Fibroblast of lung (primary cell): ENCODE measurements at regions not wholly inside any gene's neighbourhood (a gene's known extent, or its start where the extent isn't known, plus 50 kb on each side); places are given as distances from the start of the nearest gene placed in this dataset.

Source experiments
- DNase-seq, 2 donors: peaks; one replicate each; pipeline versions ENCODE4 v3.0.0 to v3.0.0-alpha.2; 2010; ENCODE audit warnings: low read depth in 2 of 2
- H2AFZ ChIP-seq: 2 replicates; pipeline ENCODE4 v1.5.1; 2012; ENCODE audit warnings: low read length, control low read depth, inconsistent platforms
- H3K27ac ChIP-seq: 2 replicates; pipeline ENCODE4 v1.5.1; 2011; ENCODE audit warnings: low read length, control low read depth; ENCODE audit not compliant: insufficient read depth
- H3K27me3 ChIP-seq: 2 replicates; pipeline ENCODE4 v1.5.1; 2011; ENCODE audit warnings: mild to moderate bottlenecking, low read length; ENCODE audit not compliant: control insufficient read depth, insufficient read depth
- H3K36me3 ChIP-seq: 2 replicates; pipeline ENCODE4 v1.5.1; 2011; ENCODE audit warnings: low read length; ENCODE audit not compliant: control insufficient read depth, insufficient read depth
- H3K4me1 ChIP-seq: 2 replicates; pipeline ENCODE4 v1.5.1; 2011; ENCODE audit warnings: low read length; ENCODE audit not compliant: control insufficient read depth, insufficient read depth; ENCODE audit errors: extremely low read depth
- H3K4me2 ChIP-seq: 2 replicates; pipeline ENCODE4 v1.5.1; 2011; ENCODE audit warnings: low read length, control low read depth; ENCODE audit not compliant: insufficient read depth; ENCODE audit errors: extremely low read depth
- H3K4me3 ChIP-seq, 4 experiments: fragments of 200-600 bp in 1 of 4; sonication (generic) in 1 of 4; replicated peaks in 1 of 4; 2 replicates each; pipeline ENCODE4 v1.5.1; 2011 to 2016; ENCODE audit warnings: low read length in 4 of 4, low read depth in 3 of 4, mild to moderate bottlenecking in 3 of 4, control low read depth in 2 of 4, inconsistent platforms in 1 of 4, mixed read lengths in 1 of 4; ENCODE audit not compliant: insufficient read depth in 1 of 4; ENCODE audit errors: control extremely low read depth in 1 of 4
- H3K79me2 ChIP-seq: 2 replicates; pipeline ENCODE4 v1.5.1; 2012; ENCODE audit warnings: mild to moderate bottlenecking, low read length, inconsistent platforms; ENCODE audit not compliant: control insufficient read depth, insufficient read depth
- H3K9ac ChIP-seq: 2 replicates; pipeline ENCODE4 v1.5.1; 2011; ENCODE audit warnings: mild to moderate bottlenecking, low read length, control low read depth; ENCODE audit not compliant: insufficient read depth
- H3K9me3 ChIP-seq: 2 replicates; pipeline ENCODE4 v1.5.1; 2012; ENCODE audit warnings: low read depth, low read length; ENCODE audit not compliant: control insufficient read depth, insufficient read depth
- H4K20me1 ChIP-seq: 2 replicates; pipeline ENCODE4 v1.5.1; 2011; ENCODE audit warnings: low read length; ENCODE audit not compliant: control insufficient read depth, insufficient read depth; ENCODE audit errors: extremely low read depth
- CTCF ChIP-seq, 2 donors: IDR thresholded peaks in 1 of 2; conservative IDR thresholded peaks in 1 of 2; 1 replicate in 1 of 2; 2 replicates in 1 of 2; pipeline ENCODE4 v1.5.1; 2011 to 2012; ENCODE audit warnings: low read length in 2 of 2, control low read depth in 1 of 2, inconsistent platforms in 1 of 2, low read depth in 1 of 2, mild to moderate bottlenecking in 1 of 2
- EZH2 ChIP-seq: IDR thresholded peaks from 2 replicates; pipeline ENCODE4 v1.5.1; 2012; ENCODE audit warnings: low read length, control low read depth, mild to moderate bottlenecking; ENCODE audit errors: missing control alignments

DNA sequence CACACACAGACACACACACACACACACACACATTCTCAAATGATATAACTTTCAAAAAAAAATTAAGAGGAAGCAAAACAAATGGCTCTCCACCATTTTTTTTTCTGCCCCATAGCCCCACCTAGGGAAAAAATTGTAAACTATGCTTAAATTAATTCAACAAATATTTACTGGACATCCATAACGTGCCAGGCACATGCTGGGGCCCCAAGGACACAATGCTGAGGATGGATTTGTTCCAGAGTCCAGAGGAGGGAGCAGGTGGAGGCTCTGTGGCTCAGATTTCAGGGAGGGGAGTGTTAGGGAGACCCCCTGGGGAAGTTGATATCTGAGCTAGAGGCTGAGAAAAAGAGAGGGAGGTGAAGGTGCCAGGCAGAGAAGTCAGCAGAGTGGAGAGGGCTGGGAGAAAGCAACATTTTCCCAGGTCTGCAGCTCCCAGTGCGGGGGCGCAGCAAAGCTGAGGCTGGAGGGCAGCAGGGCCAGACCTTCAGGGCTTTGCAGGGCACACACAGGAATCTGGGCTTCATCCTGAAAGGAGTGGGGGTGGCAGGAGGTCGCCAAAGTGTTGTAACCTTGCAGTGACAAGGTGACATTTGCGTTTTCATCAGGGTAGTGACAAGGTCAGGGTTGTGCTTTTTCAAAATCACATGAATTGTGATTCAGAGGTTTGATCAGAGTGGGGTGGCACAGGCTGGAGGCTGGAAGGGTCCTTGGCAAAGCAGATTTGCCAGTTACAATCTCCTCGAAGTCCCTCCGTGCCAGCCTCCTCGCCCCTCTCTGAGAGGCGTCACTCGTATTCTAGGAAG, 261.6 kb downstream of the WDR11 start:
- Histone ChIP-seq H3K9me3 (no peaks in the 10 kb centered on the region), H3K27me3 (no peaks in the 10 kb centered on the region), H3K27ac (no peak overlapping the region), H3K4me1 (no peaks in the 10 kb centered on the region), H2AFZ (no peak overlapping the region), H3K9ac (no peak overlapping the region), H3K36me3 (no peaks in the 10 kb centered on the region), H3K4me3 (no peak overlapping the region), H4K20me1 (no peaks in the 10 kb centered on the region), H3K4me2 (no peak overlapping the region), H3K79me2 (no peaks in the 10 kb centered on the region)
- TF ChIP-seq EZH2 = no peak
- no peak for TF ChIP-seq CTCF (conservative IDR thresholded peaks at IDR 0.05 in 1 of 2, IDR thresholded peaks at IDR 0.05 in 1 of 2; ENCODE audit: low read depth in 1 of 2, low read length in 2 of 2)
- no peak for DNase-seq

DNA sequence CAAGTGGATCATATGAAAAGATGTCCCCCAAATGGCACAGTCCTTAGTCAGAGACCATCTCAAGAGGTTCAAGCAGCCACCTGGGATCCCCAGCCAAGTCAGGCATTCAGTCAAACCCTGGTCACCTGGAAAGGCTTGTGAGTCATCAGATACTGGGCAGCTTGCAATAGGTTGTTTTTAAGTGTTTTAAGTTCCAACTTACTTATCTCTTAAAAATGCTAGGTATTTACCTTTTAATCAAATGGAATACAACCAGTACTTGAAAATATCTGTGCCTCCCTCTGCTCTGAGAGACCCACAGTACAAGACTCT, 262.2 kb downstream of the WDR11 start:
- Histone ChIP-seq H4K20me1 (no peaks in the 10 kb centered on the region), H3K4me1 (no peaks in the 10 kb centered on the region), H3K9me3 (no peaks in the 10 kb centered on the region), H3K79me2 (no peaks in the 10 kb centered on the region), H3K4me2 (no peak overlapping the region), H2AFZ (no peak overlapping the region), H3K36me3 (no peaks in the 10 kb centered on the region), H3K9ac (no peak overlapping the region), H3K4me3 (no peak overlapping the region), H3K27ac (no peak overlapping the region), H3K27me3 (no peaks in the 10 kb centered on the region)
- DNase-seq = peak in 1 of 2 donors; percentile 25
- TF ChIP-seq CTCF (conservative IDR thresholded peaks at IDR 0.05 in 1 of 2, IDR thresholded peaks at IDR 0.05 in 1 of 2; ENCODE audit: low read depth in 1 of 2, low read length in 2 of 2) = no peak
- TF ChIP-seq EZH2 = no peak

GRCh38 chr10:121113911-121114310, 262.7 kb downstream of the WDR11 start:
- H3K9me3 ChIP-seq = no peaks in the 10 kb centered on the region
- no peak for DNase-seq
- H3K36me3 ChIP-seq = no peaks in the 10 kb centered on the region
- no peak overlapping the region for H3K4me3 ChIP-seq
- no peak overlapping the region for H3K4me2 ChIP-seq
- TF ChIP-seq EZH2 = no peak
- no peak for TF ChIP-seq CTCF (conservative IDR thresholded peaks at IDR 0.05 in 1 of 2, IDR thresholded peaks at IDR 0.05 in 1 of 2; ENCODE audit: low read depth in 1 of 2, low read length in 2 of 2)
- no peaks in the 10 kb centered on the region for H3K27me3 ChIP-seq
- H2AFZ ChIP-seq = no peak overlapping the region
- H3K4me1 ChIP-seq = no peaks in the 10 kb centered on the region
- H3K79me2 ChIP-seq = no peaks in the 10 kb centered on the region
- H4K20me1 ChIP-seq = no peaks in the 10 kb centered on the region
- H3K27ac ChIP-seq = no peak overlapping the region
- H3K9ac ChIP-seq = no peak overlapping the region
